Astrocyte (in vitro differentiated cells and primary cell): ENCODE measurements at regions not wholly inside any gene's neighbourhood (a gene's known extent, or its start where the extent isn't known, plus 50 kb on each side); places are given as distances from the start of the nearest gene placed in this dataset.

Source experiments
- DNase-seq: peaks from one replicate; pipeline ENCODE4 v3.0.0-alpha.2; 2010; ENCODE audit warnings: low read depth
- FAIRE-seq: peaks from 2 replicates; lab custom pipeline; 2011; peaks lifted over from hg19 to GRCh38; lab: Jason Lieb, UNC
- H2AFZ ChIP-seq: 2 replicates; pipeline ENCODE4 v1.6.0; 2012; ENCODE audit warnings: low read depth, low read length, inconsistent platforms
- H3K27ac ChIP-seq: 2 replicates; pipeline ENCODE4 v1.5.1; 2011; ENCODE audit warnings: low read depth, low read length, inconsistent platforms
- H3K27me3 ChIP-seq: 2 replicates; pipeline ENCODE4 v1.6.0; 2011; ENCODE audit warnings: low read length, inconsistent platforms; ENCODE audit not compliant: insufficient read depth
- H3K36me3 ChIP-seq: 2 replicates; pipeline ENCODE4 v1.5.1; 2011; ENCODE audit warnings: low read length, inconsistent platforms; ENCODE audit not compliant: insufficient read depth
- H3K4me1 ChIP-seq: 2 replicates; pipeline ENCODE4 v1.5.1; 2011; ENCODE audit warnings: low read length, inconsistent platforms; ENCODE audit not compliant: insufficient read depth
- H3K4me2 ChIP-seq: 2 replicates; pipeline ENCODE4 v1.6.0; 2012; ENCODE audit warnings: low read length, inconsistent platforms
- H3K4me3 ChIP-seq: 2 replicates; pipeline ENCODE4 v1.5.1; 2011; ENCODE audit warnings: low read depth, mild to moderate bottlenecking, low read length, inconsistent platforms; ENCODE audit not compliant: insufficient read depth
- H3K79me2 ChIP-seq: 2 replicates; pipeline ENCODE4 v1.6.0; 2012; ENCODE audit warnings: mild to moderate bottlenecking, low read length, inconsistent platforms; ENCODE audit not compliant: insufficient read depth
- H3K9ac ChIP-seq: 2 replicates; pipeline ENCODE4 v1.6.0; 2012; ENCODE audit warnings: mild to moderate bottlenecking, low read length, inconsistent platforms
- H3K9me3 ChIP-seq: 2 replicates; pipeline ENCODE4 v1.5.1; 2012; ENCODE audit warnings: low read depth, mild to moderate bottlenecking, low read length, inconsistent platforms; ENCODE audit not compliant: insufficient read depth
- H4K20me1 ChIP-seq: 2 replicates; pipeline ENCODE4 v1.6.0; 2012; ENCODE audit warnings: low read length, inconsistent platforms; ENCODE audit not compliant: insufficient read depth
- H3K27ac Mint-ChIP-seq: one replicate; pipeline ENCODE4 v1.8.0; 2021; ENCODE audit warnings: mild to moderate bottlenecking, mixed read lengths; ENCODE audit not compliant: unreplicated experiment
- H3K27me3 Mint-ChIP-seq: one replicate; pipeline ENCODE4 v1.8.0; 2021; ENCODE audit warnings: low read depth, mixed read lengths; ENCODE audit not compliant: unreplicated experiment
- H3K36me3 Mint-ChIP-seq: one replicate; pipeline ENCODE4 v1.8.0; 2021; ENCODE audit warnings: low read depth, mixed read lengths; ENCODE audit not compliant: unreplicated experiment
- H3K4me1 Mint-ChIP-seq: one replicate; pipeline ENCODE4 v1.8.0; 2021; ENCODE audit warnings: low read depth, mixed read lengths; ENCODE audit not compliant: unreplicated experiment
- H3K4me3 Mint-ChIP-seq: one replicate; pipeline ENCODE4 v1.8.0; 2021; ENCODE audit warnings: mild to moderate bottlenecking, moderate library complexity, mixed read lengths; ENCODE audit not compliant: unreplicated experiment
- H3K9me3 Mint-ChIP-seq: one replicate; pipeline ENCODE4 v1.8.0; 2021; ENCODE audit warnings: mild to moderate bottlenecking, mixed read lengths; ENCODE audit not compliant: unreplicated experiment
- EZH2 ChIP-seq: IDR thresholded peaks from 2 replicates; pipeline ENCODE4 v1.6.1; 2012; ENCODE audit warnings: mild to moderate bottlenecking, low read length, inconsistent platforms; ENCODE audit not compliant: insufficient read depth
- TF ChIP-seq, protein P1 (sequence below): IDR thresholded peaks from 2 replicates; pipeline ENCODE4 v1.5.1; 2011; ENCODE audit warnings: low read depth, mild to moderate bottlenecking, inconsistent platforms, low read length, moderate library complexity; ENCODE audit not compliant: insufficient read depth

DNA sequence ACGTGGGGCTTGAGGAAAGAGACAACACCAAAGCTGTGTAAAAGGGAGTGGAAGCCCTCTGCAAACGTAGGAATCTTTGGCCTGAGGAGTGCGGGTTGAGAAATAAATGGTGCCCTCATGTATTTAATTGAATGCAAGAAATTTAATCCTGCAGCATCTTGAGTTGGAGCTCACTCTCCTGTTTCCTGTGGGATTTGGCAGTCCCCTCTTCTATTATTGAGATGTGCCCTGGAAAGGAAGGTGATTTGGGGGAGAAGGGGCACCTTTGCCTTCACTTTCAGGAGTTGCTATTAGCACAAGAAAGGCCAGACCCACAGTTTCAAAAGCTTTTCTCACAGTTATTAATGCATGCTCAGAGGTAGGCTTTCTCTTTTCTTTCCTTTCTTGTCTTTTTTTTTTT is 201.4 kb upstream of the HDDC2 start:
- TF ChIP-seq, protein P1, sequence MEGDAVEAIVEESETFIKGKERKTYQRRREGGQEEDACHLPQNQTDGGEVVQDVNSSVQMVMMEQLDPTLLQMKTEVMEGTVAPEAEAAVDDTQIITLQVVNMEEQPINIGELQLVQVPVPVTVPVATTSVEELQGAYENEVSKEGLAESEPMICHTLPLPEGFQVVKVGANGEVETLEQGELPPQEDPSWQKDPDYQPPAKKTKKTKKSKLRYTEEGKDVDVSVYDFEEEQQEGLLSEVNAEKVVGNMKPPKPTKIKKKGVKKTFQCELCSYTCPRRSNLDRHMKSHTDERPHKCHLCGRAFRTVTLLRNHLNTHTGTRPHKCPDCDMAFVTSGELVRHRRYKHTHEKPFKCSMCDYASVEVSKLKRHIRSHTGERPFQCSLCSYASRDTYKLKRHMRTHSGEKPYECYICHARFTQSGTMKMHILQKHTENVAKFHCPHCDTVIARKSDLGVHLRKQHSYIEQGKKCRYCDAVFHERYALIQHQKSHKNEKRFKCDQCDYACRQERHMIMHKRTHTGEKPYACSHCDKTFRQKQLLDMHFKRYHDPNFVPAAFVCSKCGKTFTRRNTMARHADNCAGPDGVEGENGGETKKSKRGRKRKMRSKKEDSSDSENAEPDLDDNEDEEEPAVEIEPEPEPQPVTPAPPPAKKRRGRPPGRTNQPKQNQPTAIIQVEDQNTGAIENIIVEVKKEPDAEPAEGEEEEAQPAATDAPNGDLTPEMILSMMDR: no peak
- TF ChIP-seq EZH2: no peak
- peaks cover 4% of the 10 kb centered on the region for H3K4me1 Mint-ChIP-seq
- Histone ChIP-seq H3K4me1 (no peaks in the 10 kb centered on the region), H3K27ac (no peak overlapping the region), H3K9me3 (no peaks in the 10 kb centered on the region), H3K4me3 (no peak overlapping the region), H4K20me1 (no peaks in the 10 kb centered on the region), H3K9ac (no peak overlapping the region), H3K4me2 (no peak overlapping the region), H3K27me3 (no peaks in the 10 kb centered on the region), H3K79me2 (no peaks in the 10 kb centered on the region), H2AFZ (no peak overlapping the region), H3K36me3 (no peaks in the 10 kb centered on the region)
- H3K4me3 Mint-ChIP-seq: no peak overlapping the region
- no peaks in the 10 kb centered on the region for H3K36me3 Mint-ChIP-seq
- FAIRE-seq (no peak), DNase-seq (no peak)
- H3K9me3 Mint-ChIP-seq: peaks cover 4% of the 10 kb centered on the region
- H3K27me3 Mint-ChIP-seq: peaks cover 5% of the 10 kb centered on the region
- no peak overlapping the region for H3K27ac Mint-ChIP-seq

DNA sequence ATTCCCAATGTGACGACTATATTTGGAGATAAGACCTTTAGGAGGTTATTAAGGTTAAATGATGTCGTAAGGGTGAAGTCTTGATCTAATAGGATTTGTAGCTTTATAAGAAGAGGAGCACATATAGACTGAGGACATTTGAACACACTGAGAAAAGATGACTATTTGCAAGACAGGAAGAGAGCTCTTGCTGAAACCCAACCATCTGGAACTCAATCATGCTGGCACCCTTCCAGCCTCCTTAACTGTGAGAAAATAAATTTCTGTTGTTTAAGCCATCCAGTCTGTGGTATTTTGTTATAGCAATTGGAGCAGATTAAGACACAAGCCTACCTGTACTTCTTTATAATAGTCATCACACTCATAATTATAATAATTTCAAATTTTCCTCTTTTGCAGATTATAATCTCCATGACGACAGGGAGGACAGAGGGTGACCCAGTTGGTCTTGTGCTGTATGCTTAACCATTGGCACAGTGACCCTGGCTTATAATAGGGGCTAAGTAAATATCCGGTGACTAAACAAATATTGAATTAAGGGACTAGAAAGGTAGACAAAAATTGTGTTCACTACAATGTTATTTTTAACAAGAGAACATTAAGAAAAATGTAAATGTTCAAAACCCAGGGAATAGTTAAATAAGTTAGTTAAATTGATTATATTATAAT is 206.4 kb upstream of the HDDC2 start:
- H3K79me2 ChIP-seq: no peaks in the 10 kb centered on the region
- Mint-ChIP-seq H3K4me1 (peaks cover 8% of the 10 kb centered on the region), H3K4me3 (no peak overlapping the region), H3K36me3 (no peaks in the 10 kb centered on the region), H3K27ac (no peak overlapping the region), H3K9me3 (peaks cover 4% of the 10 kb centered on the region), H3K27me3 (peaks cover 5% of the 10 kb centered on the region)
- FAIRE-seq: no peak
- H3K4me1 ChIP-seq: no peaks in the 10 kb centered on the region
- H3K9ac ChIP-seq: no peak overlapping the region
- H3K36me3 ChIP-seq: no peaks in the 10 kb centered on the region
- no peak overlapping the region for H3K4me2 ChIP-seq
- no peaks in the 10 kb centered on the region for H3K9me3 ChIP-seq
- TF ChIP-seq EZH2: no peak
- TF ChIP-seq, protein P1: no peak
- no peak for DNase-seq
- no peak overlapping the region for H3K27ac ChIP-seq
- no peak overlapping the region for H2AFZ ChIP-seq
- no peak overlapping the region for H3K4me3 ChIP-seq
- H3K27me3 ChIP-seq: no peaks in the 10 kb centered on the region
- no peaks in the 10 kb centered on the region for H4K20me1 ChIP-seq

DNA sequence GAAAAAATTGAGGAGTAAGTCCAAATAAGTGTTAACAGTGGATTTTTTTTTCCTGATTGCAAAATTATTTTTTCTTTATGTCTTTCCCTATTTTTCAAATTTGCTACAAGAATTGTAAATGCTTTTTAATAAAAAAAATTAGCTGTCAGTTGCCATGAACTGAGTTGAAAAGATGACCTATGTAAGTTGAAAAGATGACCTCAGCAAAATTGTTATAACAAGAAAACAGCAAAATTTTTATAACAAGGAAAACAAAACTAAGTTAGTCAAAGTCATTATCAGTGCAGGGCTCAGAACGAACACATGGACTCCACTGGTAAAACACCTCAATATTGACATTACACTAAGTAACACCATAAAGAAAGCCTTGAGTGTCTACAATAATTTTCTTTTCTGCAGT is 207.0 kb upstream of the HDDC2 start:
- Histone ChIP-seq H3K27ac (no peak overlapping the region), H3K4me2 (no peak overlapping the region), H3K79me2 (no peaks in the 10 kb centered on the region), H3K27me3 (no peaks in the 10 kb centered on the region), H3K36me3 (no peaks in the 10 kb centered on the region), H2AFZ (no peak overlapping the region), H3K4me1 (no peaks in the 10 kb centered on the region), H3K4me3 (no peak overlapping the region), H4K20me1 (no peaks in the 10 kb centered on the region), H3K9me3 (no peaks in the 10 kb centered on the region), H3K9ac (no peak overlapping the region)
- DNase-seq: no peak
- Mint-ChIP-seq H3K27me3 (peaks cover 2% of the 10 kb centered on the region), H3K4me1 (peaks cover 8% of the 10 kb centered on the region), H3K27ac (no peak overlapping the region), H3K9me3 (peaks cover 4% of the 10 kb centered on the region), H3K4me3 (no peak overlapping the region), H3K36me3 (no peaks in the 10 kb centered on the region)
- no peak for FAIRE-seq
- no peak for TF ChIP-seq EZH2
- TF ChIP-seq, protein P1: no peak
